SKM-1 treated with dmso at 0.1 percent for 144 hours (cell line): ENCODE measurements at regions not wholly inside any gene's neighbourhood (a gene's known extent, or its start where the extent isn't known, plus 50 kb on each side); places are given as distances from the start of the nearest gene placed in this dataset.
"Not testable (repeated sequence)": the region's sequence is repeated elsewhere in the genome, so short reads cannot be mapped to it uniquely, and the experiment has no call there.

Experiments used
- DNase-seq: peaks from one replicate; lab custom pipeline; 2025; ENCODE audit not compliant: unreplicated experiment; lab: John Stamatoyannopoulos, UW

- DNase-seq: no peak
Observed at GRCh38 chr4:173652283-173652931, 122.4 kb upstream of the HAND2 start.

DNA sequence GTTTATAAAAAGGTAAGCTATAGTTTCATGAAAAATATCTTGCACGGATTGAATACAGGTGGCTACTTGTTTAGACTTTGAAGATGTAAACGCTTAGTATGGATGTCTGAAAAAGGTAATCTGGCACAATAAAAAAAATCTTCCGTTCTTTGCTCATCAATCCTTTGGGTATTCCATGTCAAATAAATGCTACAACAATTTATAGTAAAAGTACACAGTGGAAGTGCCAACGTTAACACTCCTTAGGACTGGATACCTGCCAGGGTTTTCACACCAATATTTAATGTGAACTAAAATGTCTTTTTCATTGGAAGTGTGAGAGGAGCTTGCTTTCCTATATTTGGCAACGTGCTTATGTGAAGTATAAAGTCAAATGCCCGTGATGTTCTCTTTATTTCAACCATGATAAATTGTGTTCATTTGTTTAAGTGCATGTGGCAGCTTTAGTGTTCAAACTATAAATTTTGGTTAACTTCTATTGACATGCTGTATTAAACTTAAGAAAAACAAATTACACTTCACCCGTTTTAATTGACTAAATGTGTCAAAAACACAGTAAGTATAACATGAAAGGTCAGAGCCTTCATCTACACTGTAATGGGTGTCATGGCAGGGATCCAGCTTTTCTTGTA, 121.7 kb upstream of the HAND2 start:
- DNase-seq: no peak

DNA sequence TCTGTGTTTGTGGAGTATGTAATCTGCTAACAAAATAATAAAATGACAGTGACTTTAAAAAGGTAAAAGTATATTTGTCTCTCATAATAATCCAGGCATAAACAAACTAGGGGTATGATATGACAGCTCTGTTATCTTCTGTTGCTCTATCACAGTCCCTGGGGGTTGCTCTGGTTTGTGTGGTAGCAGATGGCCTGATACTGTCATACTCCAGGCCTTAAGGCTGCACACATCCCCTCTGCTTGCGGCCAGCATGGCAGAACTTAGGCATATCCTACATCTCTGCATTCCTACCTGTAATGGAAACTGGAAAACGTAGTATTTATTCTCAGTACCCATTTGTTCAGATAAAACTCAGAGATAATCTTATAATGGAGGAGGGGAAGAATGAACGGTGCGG, 117.9 kb upstream of the HAND2 start:
- no peak for DNase-seq

DNA sequence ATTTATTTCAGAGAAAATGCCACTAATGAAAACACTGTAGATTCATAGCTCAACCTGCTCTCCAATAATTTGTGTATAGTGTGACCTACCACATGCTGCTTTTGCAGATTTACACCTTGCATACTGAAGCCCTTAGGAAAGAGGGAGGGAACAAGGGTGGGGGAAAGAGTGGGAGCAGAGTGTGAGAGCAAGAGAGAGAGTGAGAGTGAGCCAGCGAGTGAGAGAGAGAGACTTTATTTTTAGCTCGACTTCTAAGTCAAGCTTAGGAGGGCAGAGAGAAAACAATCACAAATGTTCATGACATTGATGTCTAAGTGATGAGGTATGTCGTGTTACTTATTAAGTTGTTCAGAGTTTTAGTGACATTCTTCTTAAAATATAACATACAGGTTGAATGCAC, 112.5 kb upstream of the HAND2 start:
- no peak for DNase-seq

DNA sequence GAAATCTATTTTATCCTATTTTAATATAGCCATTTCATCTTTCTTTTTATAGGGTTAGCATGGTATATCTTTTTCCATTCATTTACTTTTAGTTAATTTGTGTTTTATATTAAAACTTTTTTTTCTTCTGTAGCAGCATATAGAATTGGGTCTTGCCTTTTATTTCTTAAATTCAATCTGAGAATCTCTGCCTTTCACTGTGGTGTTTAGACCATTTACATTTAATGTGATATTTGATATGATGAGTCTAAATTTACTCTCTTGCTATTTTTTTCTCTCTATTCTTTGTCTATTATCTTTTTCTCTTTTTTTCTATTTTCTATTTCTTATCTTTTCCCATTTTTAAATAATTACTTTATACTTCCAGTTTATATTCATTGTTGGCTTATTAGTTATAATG, 105.4 kb upstream of the HAND2 start:
- DNase-seq: no peak

DNA sequence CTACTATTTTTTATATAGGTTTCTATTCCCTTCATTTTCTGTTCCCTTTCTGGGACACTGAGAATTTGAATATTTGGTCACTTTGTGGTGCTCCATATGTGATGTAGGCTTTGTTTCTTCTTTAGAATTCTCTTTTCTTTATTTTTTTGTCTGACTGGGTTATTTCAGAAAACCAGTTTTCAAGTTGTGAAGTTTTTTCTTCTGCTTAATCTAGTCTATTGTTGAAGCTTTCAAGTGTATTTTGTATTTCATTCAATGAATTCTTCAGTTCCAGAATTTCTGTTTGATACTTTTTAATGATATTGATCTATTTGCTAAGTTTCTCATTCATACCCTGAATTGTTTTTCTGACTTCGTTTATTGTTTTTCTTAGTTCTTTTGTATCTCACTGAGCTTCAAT, 96.2 kb upstream of the HAND2 start:
- DNase-seq: no peak

DNA sequence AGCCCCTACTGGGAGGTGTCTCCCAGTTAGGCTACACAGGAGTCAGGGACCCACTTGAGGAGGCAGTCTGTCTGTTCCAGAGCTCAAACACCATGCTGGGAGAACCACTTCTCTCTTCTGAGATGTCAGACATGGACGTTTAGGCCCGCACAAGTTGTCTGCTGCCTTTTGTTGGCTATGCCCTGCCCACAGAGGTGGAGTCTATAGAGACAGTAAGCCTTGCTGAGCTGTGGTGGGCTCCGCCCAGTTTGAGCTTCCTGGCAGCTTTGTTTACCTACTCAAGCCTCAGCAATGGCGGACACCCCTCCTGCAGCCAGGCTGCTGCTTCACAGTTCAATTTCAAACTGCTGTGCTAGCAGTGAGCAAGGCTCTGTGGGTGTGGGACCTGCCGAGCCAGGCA, 88.6 kb upstream of the HAND2 start:
- not testable (repeated sequence) for DNase-seq

GRCh38 chr4:173609158-173609557, 79.1 kb upstream of the HAND2 start:
- no peak for DNase-seq

GRCh38 chr4:173608632-173609031, 78.6 kb upstream of the HAND2 start:
- not testable (repeated sequence) for DNase-seq

DNA sequence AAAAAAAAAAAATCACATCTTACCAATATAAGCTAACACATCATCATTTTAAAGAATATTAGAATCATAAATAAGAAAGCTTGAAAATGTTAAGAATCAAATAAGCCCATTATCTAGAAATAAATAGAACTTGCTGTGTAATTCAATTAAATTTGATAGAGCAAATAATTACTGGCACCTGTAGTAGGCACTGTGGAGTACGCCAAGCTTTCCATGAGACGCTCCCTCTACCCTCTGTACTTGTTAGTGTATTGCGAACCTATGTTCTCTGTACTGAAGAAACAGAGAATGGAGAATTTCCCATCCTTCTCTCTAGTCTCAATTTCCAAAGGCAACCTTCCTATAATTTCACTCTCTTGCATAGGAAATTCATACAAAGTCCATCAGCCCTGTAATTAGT, 61.7 kb upstream of the HAND2 start:
- DNase-seq: no peak

GRCh38 chr4:173590697-173591096, 60.7 kb upstream of the HAND2 start:
- no peak for DNase-seq

GRCh38 chr4:173585876-173586572, 56.0 kb upstream of the HAND2 start:
- no peak for DNase-seq

DNA sequence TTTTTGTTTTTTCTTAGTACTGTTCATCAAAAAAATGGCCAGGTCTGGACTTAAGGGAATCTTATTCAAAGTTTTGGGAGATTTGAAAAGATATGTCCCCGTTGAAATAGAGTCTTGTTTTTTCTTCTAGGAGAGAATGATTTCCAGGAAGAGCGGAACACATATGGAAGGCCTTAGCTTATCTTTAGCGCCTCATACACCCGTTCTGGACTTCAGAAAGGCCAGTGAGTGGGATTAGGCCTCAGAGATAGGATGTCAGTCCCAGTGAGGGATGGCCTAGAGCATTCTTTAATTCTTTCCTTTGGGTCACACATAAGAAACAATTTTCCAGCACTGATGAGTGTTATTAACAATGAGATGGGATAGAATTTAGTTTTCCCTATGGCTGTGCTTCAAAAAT, 54.5 kb upstream of the HAND2 start:
- DNase-seq: no peak
